ENCODE measurements at regions not wholly inside any gene's neighbourhood (a gene's known extent, or its start where the extent isn't known, plus 50 kb on each side); places are given as distances from the start of the nearest gene placed in this dataset.

DNA sequence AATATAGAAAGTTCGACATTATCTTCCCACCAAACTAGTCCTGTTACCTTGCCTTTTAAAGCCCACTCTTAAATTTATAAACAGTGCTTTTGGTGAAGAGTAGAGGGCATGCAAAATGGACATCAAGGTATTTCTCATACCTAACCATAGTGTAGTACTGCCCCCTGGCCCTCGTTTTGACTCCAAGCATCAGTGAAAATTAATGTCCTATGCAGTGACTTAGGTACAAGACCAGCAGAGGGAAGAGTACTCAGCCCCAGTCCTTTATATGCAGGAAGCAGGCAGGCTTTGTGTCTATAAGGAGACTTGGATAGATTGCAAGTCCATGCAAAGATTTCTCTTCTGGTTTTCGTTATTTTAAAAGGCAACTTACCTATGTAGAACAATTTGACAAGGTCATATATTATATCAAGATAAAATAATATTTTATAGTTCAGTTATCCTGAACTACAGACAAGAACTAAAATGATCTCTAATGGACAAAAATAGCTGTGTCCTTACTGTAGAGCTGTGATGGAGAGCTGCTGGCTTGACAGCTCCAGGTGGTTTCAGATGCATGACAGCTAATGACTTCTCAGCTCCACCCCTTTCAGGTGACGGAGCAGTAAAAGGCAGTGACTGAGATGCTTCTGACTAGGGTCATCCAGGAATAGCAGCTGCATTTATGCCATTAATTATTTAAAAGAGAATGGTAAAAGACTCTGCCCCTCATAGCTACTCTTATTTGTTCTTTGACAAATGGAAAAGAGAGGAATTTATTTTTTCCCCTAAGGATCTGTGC is 646.1 kb downstream of the SQOR start:
- H3K27me3 Mint-ChIP-seq: no peaks in the 10 kb centered on the region
- H3K9me3 ChIP-seq (ENCODE audit: control insufficient read depth, low read length, poor library complexity, severe bottlenecking): no peaks in the 10 kb centered on the region
- DNase-seq: no peak
- no peak overlapping the region for H3K4me3 Mint-ChIP-seq
- H3K36me3 Mint-ChIP-seq (ENCODE audit: low read depth): no peaks in the 10 kb centered on the region
- no peak for ATAC-seq
- no peak overlapping the region for H3K27ac Mint-ChIP-seq
- no peaks in the 10 kb centered on the region for H3K4me1 Mint-ChIP-seq

DNA sequence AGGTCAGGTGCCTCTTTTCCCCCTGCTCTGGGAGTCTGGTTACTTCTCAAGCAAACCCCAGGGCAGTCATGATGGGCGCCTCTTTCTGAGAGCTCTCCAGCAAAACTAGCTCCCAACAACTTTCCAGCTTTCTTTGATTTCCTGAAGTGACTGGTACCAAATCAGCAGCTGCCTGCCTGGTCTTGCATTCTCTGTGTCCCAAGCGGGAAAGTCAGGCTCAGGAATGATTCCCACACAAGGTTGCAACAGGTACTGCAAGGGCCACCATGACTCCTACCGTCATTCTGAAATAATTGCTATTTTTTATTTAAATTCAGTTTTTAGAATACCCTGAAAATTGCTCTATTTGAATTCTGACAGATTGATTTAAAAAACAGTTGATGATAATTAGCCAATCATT is 658.7 kb downstream of the SQOR start:
- no peak overlapping the region for H3K27ac Mint-ChIP-seq
- no peak for DNase-seq
- no peaks in the 10 kb centered on the region for H3K4me1 Mint-ChIP-seq
- ATAC-seq: no peak
- peaks cover 7% of the 10 kb centered on the region for H3K27me3 Mint-ChIP-seq
- H3K36me3 Mint-ChIP-seq (ENCODE audit: low read depth): no peaks in the 10 kb centered on the region
- H3K4me3 Mint-ChIP-seq: no peak overlapping the region
- peaks cover 3% of the 10 kb centered on the region for H3K9me3 ChIP-seq (ENCODE audit: control insufficient read depth, low read length, poor library complexity, severe bottlenecking)

- no peaks in the 10 kb centered on the region for H3K36me3 Mint-ChIP-seq (ENCODE audit: low read depth)
Observed at GRCh38 chr15:46296002-46296401, 661.2 kb downstream of the SQOR start.

DNA sequence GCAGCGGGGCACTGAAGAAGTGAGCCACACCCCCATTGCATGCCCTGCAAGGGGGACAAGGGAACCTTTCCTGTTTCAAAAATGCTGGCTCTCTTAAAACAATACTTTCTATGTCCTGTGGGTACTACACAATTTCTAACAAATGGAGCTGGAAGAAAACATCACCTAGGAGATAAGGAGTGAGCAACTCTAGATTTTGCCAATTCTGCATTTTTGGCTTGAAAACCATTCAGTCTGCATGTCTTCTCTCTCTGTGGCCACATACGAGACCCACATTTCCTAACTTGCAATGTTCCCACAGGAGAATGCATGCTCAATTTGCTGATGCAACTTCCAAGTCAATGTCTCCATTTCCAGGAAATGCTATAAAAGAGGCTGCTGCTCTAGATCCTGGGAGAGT is 662.0 kb downstream of the SQOR start:
- peaks cover 7% of the 10 kb centered on the region for H3K27me3 Mint-ChIP-seq
- no peaks in the 10 kb centered on the region for H3K36me3 Mint-ChIP-seq (ENCODE audit: low read depth)
- no peak for ATAC-seq
- peaks cover 3% of the 10 kb centered on the region for H3K9me3 ChIP-seq (ENCODE audit: control insufficient read depth, low read length, poor library complexity, severe bottlenecking)
- no peak for DNase-seq
- no peaks in the 10 kb centered on the region for H3K4me1 Mint-ChIP-seq
- no peak overlapping the region for H3K4me3 Mint-ChIP-seq
- no peak overlapping the region for H3K27ac Mint-ChIP-seq

More at GRCh38 chr15:46296002-46296401, 661.2 kb downstream of the SQOR start:
- no peak for DNase-seq
- H3K4me3 Mint-ChIP-seq: no peak overlapping the region
- H3K4me1 Mint-ChIP-seq: no peaks in the 10 kb centered on the region
- H3K9me3 ChIP-seq (ENCODE audit: control insufficient read depth, low read length, poor library complexity, severe bottlenecking): peaks cover 3% of the 10 kb centered on the region
- ATAC-seq: no peak
- peaks cover 7% of the 10 kb centered on the region for H3K27me3 Mint-ChIP-seq
- no peak overlapping the region for H3K27ac Mint-ChIP-seq

DNA sequence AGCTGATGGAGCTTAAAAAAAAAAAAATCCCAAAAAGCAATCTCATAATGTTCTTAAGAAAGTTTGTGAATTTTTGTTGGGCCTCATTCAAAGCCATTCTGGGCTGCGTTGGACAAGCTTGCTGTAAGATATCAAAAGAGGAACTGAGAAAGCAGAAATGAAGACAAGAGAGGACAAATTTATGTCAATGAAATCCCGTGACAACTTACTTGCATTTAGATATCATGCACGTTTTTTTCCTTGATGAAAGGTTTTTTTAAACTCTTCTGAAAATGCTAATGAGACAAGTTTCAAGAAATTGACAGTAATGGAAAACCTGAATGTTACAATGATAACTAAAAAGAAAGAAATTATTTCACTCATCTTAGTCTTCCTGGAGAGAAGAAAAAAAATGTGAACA is 662.9 kb downstream of the SQOR start:
- peaks cover 3% of the 10 kb centered on the region for H3K9me3 ChIP-seq (ENCODE audit: control insufficient read depth, low read length, poor library complexity, severe bottlenecking)
- Mint-ChIP-seq H3K4me3 (no peak overlapping the region), H3K4me1 (no peaks in the 10 kb centered on the region), H3K27ac (no peak overlapping the region), H3K27me3 (peaks cover 7% of the 10 kb centered on the region), H3K36me3 (ENCODE audit: low read depth) (no peaks in the 10 kb centered on the region)
- ATAC-seq (no peak), DNase-seq (no peak)

GRCh38 chr15:46300716-46301115 is 665.9 kb downstream of the SQOR start:
- DNase-seq (no peak), ATAC-seq (no peak)
- H3K27me3 Mint-ChIP-seq: peaks cover 7% of the 10 kb centered on the region
- H3K27ac Mint-ChIP-seq: no peak overlapping the region
- H3K4me1 Mint-ChIP-seq: no peaks in the 10 kb centered on the region
- no peaks in the 10 kb centered on the region for H3K9me3 ChIP-seq (ENCODE audit: control insufficient read depth, low read length, poor library complexity, severe bottlenecking)
- H3K4me3 Mint-ChIP-seq: no peak overlapping the region
- no peaks in the 10 kb centered on the region for H3K36me3 Mint-ChIP-seq (ENCODE audit: low read depth)

DNA sequence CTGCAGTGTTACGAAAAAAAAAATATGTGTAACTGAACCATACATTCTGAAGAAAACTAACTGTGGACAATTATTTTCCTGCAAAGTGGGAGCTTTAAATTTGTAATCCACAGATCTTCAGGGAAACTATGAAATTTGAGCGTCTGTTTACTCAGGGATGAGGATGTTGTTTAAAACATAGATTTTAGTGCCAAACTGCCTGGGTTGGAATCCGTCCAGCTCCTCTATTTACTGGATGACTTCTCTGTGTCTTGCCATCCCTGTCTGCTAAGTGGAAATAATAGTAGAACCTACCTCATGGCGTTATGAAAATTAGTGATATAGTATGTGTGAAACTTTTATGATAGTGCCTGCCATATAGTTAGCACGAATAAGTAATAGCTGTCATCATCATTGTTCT is 666.5 kb downstream of the SQOR start:
- no peak overlapping the region for H3K4me3 Mint-ChIP-seq
- no peak for ATAC-seq
- H3K36me3 Mint-ChIP-seq (ENCODE audit: low read depth): no peaks in the 10 kb centered on the region
- peaks cover 9% of the 10 kb centered on the region for H3K27me3 Mint-ChIP-seq
- no peak for DNase-seq
- H3K9me3 ChIP-seq (ENCODE audit: control insufficient read depth, low read length, poor library complexity, severe bottlenecking): no peaks in the 10 kb centered on the region
- H3K4me1 Mint-ChIP-seq: no peaks in the 10 kb centered on the region
- no peak overlapping the region for H3K27ac Mint-ChIP-seq

GRCh38 chr15:46301826-46302225 is 667.0 kb downstream of the SQOR start:
- no peaks in the 10 kb centered on the region for H3K36me3 Mint-ChIP-seq (ENCODE audit: low read depth)
- no peak overlapping the region for H3K27ac Mint-ChIP-seq
- H3K4me3 Mint-ChIP-seq: no peak overlapping the region
- H3K27me3 Mint-ChIP-seq: peaks cover 9% of the 10 kb centered on the region
- H3K4me1 Mint-ChIP-seq: no peaks in the 10 kb centered on the region
- no peaks in the 10 kb centered on the region for H3K9me3 ChIP-seq (ENCODE audit: control insufficient read depth, low read length, poor library complexity, severe bottlenecking)
- DNase-seq (no peak), ATAC-seq (no peak)

GRCh38 chr15:46304321-46304720 is 669.5 kb downstream of the SQOR start:
- peaks cover 10% of the 10 kb centered on the region for H3K27me3 Mint-ChIP-seq
- no peak overlapping the region for H3K4me3 Mint-ChIP-seq
- H3K36me3 Mint-ChIP-seq (ENCODE audit: low read depth): no peaks in the 10 kb centered on the region
- ATAC-seq: no peak
- DNase-seq: no peak
- no peak overlapping the region for H3K27ac Mint-ChIP-seq
- no peaks in the 10 kb centered on the region for H3K4me1 Mint-ChIP-seq
- H3K9me3 ChIP-seq (ENCODE audit: control insufficient read depth, low read length, poor library complexity, severe bottlenecking): no peaks in the 10 kb centered on the region

DNA sequence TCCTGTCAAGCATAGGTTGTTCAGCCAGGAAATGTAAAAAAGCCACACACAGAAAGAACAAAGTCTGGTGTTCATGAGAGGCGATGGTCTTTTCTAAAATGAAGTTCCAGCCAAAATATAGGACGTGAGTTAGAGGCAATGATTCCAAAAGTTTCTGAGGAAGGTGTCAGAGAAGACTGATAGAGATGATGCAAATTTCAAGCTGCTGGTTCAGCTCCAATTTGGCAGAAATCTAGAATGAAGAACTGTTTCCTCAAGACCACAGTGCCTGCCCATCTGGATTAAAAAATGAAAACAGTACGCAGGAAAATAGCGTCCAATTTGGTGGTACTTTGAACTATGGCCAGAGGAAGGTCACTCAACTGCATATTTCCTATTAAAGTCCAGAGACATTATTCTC is 672.9 kb downstream of the SQOR start:
- Mint-ChIP-seq H3K27ac (no peak overlapping the region), H3K4me1 (no peaks in the 10 kb centered on the region), H3K27me3 (peaks cover 17% of the 10 kb centered on the region), H3K36me3 (ENCODE audit: low read depth) (no peaks in the 10 kb centered on the region), H3K4me3 (no peak overlapping the region)
- ATAC-seq: no peak
- no peak for DNase-seq
- no peaks in the 10 kb centered on the region for H3K9me3 ChIP-seq (ENCODE audit: control insufficient read depth, low read length, poor library complexity, severe bottlenecking)

DNA sequence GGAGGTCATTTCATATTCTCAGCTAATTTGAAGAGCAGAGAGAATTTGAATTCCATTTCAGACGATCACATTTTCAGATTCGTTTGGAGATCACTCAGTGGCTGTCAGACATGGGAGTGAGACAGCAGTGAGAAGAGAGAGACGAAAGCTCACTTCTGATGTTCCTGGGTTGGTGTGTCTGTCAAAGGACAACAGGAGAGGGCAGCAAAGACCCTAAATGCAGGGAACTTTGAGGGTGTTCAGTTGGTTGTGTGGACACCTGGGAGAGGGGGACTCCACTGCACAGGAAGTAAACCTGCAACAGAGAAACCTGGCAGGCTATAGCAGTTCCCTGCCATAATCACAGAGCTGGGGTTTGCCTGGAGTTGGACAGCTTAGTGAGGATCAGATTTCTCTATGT is 675.1 kb downstream of the SQOR start:
- no peak overlapping the region for H3K27ac Mint-ChIP-seq
- ATAC-seq (no peak), DNase-seq (no peak)
- H3K36me3 Mint-ChIP-seq (ENCODE audit: low read depth): no peaks in the 10 kb centered on the region
- H3K9me3 ChIP-seq (ENCODE audit: control insufficient read depth, low read length, poor library complexity, severe bottlenecking): no peaks in the 10 kb centered on the region
- no peaks in the 10 kb centered on the region for H3K4me1 Mint-ChIP-seq
- no peak overlapping the region for H3K4me3 Mint-ChIP-seq
- peaks cover 21% of the 10 kb centered on the region for H3K27me3 Mint-ChIP-seq

GRCh38 chr15:46312133-46312740 is 677.4 kb downstream of the SQOR start:
- peak; percentile 73 for ATAC-seq
- H3K9me3 ChIP-seq (ENCODE audit: control insufficient read depth, low read length, poor library complexity, severe bottlenecking): no peaks in the 10 kb centered on the region
- Mint-ChIP-seq H3K4me1 (no peaks in the 10 kb centered on the region), H3K36me3 (ENCODE audit: low read depth) (no peaks in the 10 kb centered on the region), H3K27ac (no peak overlapping the region), H3K27me3 (peaks cover 18% of the 10 kb centered on the region), H3K4me3 (no peak overlapping the region)
- peak in 2 of 3 donors; percentile 16 to 35 for DNase-seq

DNA sequence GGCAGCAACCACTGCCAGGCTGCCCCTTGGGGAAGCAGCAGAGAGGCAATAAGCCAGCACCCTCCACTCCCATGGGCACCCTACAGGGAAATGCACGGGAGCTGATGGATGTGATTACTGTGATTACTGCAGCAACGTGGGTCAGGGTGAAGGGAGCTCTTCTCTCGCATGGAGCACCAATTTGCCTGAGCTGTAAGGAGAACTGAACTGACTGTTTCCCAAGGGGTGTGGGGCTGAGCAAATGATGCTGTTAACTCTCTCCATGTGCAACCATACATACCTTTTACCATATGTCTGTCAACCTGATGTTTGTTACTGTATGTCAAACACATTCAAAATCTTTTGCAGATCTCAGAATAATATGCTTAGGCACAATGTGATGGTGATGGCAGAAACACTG is 680.6 kb downstream of the SQOR start:
- H3K9me3 ChIP-seq (ENCODE audit: control insufficient read depth, low read length, poor library complexity, severe bottlenecking): no peaks in the 10 kb centered on the region
- Mint-ChIP-seq H3K4me1 (no peaks in the 10 kb centered on the region), H3K36me3 (ENCODE audit: low read depth) (no peaks in the 10 kb centered on the region), H3K27ac (no peak overlapping the region), H3K4me3 (no peak overlapping the region), H3K27me3 (peaks cover 15% of the 10 kb centered on the region)
- no peak for DNase-seq
- no peak for ATAC-seq

DNA sequence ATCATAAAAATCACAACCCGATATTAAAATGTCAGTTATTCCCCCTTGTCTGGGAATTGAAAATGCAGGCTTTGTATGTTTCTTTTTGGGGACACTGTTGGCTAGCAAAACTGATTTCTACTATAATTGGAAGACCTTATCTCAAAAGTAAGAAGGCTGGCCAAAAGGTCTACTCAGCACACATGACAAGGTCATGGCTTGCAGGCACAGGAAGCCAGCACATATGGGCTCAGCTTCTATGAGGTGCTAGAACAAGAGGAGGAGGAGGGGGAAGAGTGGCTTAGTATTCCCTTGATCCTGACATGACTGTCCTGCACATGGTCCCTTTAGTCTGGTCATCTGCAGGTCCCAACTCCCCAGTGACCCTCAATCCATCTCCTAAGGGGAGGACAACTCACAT is 681.2 kb downstream of the SQOR start:
- ATAC-seq: no peak
- H3K27me3 Mint-ChIP-seq: peaks cover 20% of the 10 kb centered on the region
- no peak overlapping the region for H3K27ac Mint-ChIP-seq
- H3K4me3 Mint-ChIP-seq: no peak overlapping the region
- no peaks in the 10 kb centered on the region for H3K36me3 Mint-ChIP-seq (ENCODE audit: low read depth)
- H3K9me3 ChIP-seq (ENCODE audit: control insufficient read depth, low read length, poor library complexity, severe bottlenecking): no peaks in the 10 kb centered on the region
- H3K4me1 Mint-ChIP-seq: no peaks in the 10 kb centered on the region
- no peak for DNase-seq
